ENCODE measurements at regions not wholly inside any gene's neighbourhood (a gene's known extent, or its start where the extent isn't known, plus 50 kb on each side); places are given as distances from the start of the nearest gene placed in this dataset.
A peak's percentile ranks its signal among the peaks of the same experiment; 100 is the strongest.

- TF ChIP-seq HES2 (IDR thresholded peaks at IDR 0.05) (no peak), RNF2 (IDR thresholded peaks at IDR 0.05; ENCODE audit: borderline replicate concordance, low read depth) (no peak)
Observed at GRCh38 chr20:60586269-60587050, 628.2 kb downstream of the CDH26 start (continued).

GRCh38 chr20:60587986-60588385 lies 629.8 kb downstream of the CDH26 start:
- ChIA-PET CTCF (no interaction called here), POLR2A (no interaction called here)
- DNase-seq (ENCODE audit: low read depth in 1 of 2, low spot score in 1 of 2) (no peak), FAIRE-seq (no peak), ATAC-seq (no peak)
- Histone ChIP-seq H3K4me1 (no peaks in the 10 kb centered on the region), H3K9me3 (no peaks in the 10 kb centered on the region), H3K27ac (no peak overlapping the region), H3K4me2 (no peak overlapping the region), H3K4me3 (no peak overlapping the region)
- WGBS (ENCODE audit: missing lambda C conversion rate), result 10% methylated on average over 4 of the region's 4 CpGs
- TF ChIP-seq ZFP36 (IDR thresholded peaks at IDR 0.05; ENCODE audit: borderline replicate concordance, partially characterized antibody) (no peak), FOXS1 (CRISPR knock-in tag; IDR thresholded peaks at IDR 0.05) (no peak), CTCF (IDR thresholded peaks at IDR 0.05) (no peak), ATOH8 (CRISPR knock-in tag; IDR thresholded peaks at IDR 0.05; ENCODE audit: low read depth) (no peak), JUNB (IDR thresholded peaks at IDR 0.05) (no peak), FOSL2 (IDR thresholded peaks at IDR 0.05) (no peak), FOSL2 (CRISPR knock-in tag; IDR thresholded peaks at IDR 0.05) (no peak), RNF2 (IDR thresholded peaks at IDR 0.05; ENCODE audit: borderline replicate concordance, low read depth) (no peak), MAFK (IDR thresholded peaks at IDR 0.05; ENCODE audit: partially characterized antibody) (no peak), MYC (IDR thresholded peaks at IDR 0.05; ENCODE audit: borderline replicate concordance, low read length) (no peak), ZC3H11A (IDR thresholded peaks at IDR 0.05) (no peak), BHLHE40 (IDR thresholded peaks at IDR 0.05; ENCODE audit: low read depth, low read length) (no peak), SREBF2 (IDR thresholded peaks at IDR 0.05) (no peak), CHD4 (IDR thresholded peaks at IDR 0.05; ENCODE audit: borderline replicate concordance) (no peak), POLR2AphosphoS2 (conservative IDR thresholded peaks at IDR 0.05; ENCODE audit: low read length) (no peak), ELK1 (IDR thresholded peaks at IDR 0.05; ENCODE audit: low read depth, low read length) (no peak)

GRCh38 chr20:60589623-60590022 lies 631.4 kb downstream of the CDH26 start:
- H3K9me3 ChIP-seq, result no peaks in the 10 kb centered on the region
- H3K4me3 ChIP-seq, result no peak overlapping the region
- no peak overlapping the region for H3K27ac ChIP-seq
- DNase-seq (ENCODE audit: low read depth in 1 of 2, low spot score in 1 of 2), result no peak
- no peak overlapping the region for H3K4me2 ChIP-seq
- TF ChIP-seq SREBF2 (IDR thresholded peaks at IDR 0.05) (no peak), ELK1 (IDR thresholded peaks at IDR 0.05; ENCODE audit: low read depth, low read length) (no peak), ZNF302 (CRISPR knock-in tag; IDR thresholded peaks at IDR 0.05) (no peak), REST (IDR thresholded peaks at IDR 0.05) (peak; percentile 86), POLR2AphosphoS2 (conservative IDR thresholded peaks at IDR 0.05; ENCODE audit: low read length) (no peak)
- H3K4me1 ChIP-seq, result no peaks in the 10 kb centered on the region
- 3% methylated on average over 3 of the region's 3 CpGs for whole genome bisulfite sequencing (ENCODE audit: missing lambda C conversion rate)
- ChIA-PET POLR2A (no interaction called here), CTCF (interaction anchor here (1.0 to 1.4 kb wide), 3 partner anchors 9 to 17 kb away, joined by 3 to 4 read pairs (median 3); no protein-coding TSS in a partner anchor)
- no peak for FAIRE-seq
- no peak for ATAC-seq
